ENCODE measurements at regions not wholly inside any gene's neighbourhood (a gene's known extent, or its start where the extent isn't known, plus 50 kb on each side); places are given as distances from the start of the nearest gene placed in this dataset.

DNA sequence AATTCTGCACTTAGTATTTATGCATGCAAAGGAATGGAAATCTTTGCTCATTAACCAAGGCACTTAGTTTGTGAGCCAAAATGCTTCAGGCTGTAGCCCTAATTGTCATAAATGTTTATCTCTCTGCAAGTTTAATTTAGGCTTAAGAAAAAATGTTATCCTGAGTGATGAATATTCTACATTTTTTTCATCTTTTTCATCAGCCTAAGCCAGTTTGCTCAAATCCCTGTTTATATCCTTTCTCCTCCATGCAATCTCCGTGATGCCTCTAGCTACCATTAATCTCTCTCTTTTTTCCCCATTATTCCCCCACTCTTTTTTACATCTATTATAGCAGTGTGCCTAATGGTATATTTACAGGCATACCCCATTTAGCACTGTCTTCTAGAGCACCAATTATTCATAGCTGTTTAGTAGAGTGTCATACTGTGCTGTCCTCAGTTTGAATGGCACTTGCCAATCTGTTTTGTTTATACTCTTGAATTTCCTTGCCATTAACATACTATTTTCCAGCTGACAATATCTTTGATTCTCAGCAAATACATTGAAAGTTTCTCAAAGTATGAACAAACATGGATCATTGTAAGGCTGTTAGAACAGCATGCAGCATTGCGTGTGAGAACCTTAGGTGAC lies 1457.0 kb downstream of the MAT2B start:
- no peak for DNase-seq (ENCODE audit: low spot score)
- in situ Hi-C loops (cut with MboI; ENCODE audit: low pct_unique_long_range_greater_than_20kb, low sequenced_read_pairs, unreplicated experiment) = no loop called here

DNA sequence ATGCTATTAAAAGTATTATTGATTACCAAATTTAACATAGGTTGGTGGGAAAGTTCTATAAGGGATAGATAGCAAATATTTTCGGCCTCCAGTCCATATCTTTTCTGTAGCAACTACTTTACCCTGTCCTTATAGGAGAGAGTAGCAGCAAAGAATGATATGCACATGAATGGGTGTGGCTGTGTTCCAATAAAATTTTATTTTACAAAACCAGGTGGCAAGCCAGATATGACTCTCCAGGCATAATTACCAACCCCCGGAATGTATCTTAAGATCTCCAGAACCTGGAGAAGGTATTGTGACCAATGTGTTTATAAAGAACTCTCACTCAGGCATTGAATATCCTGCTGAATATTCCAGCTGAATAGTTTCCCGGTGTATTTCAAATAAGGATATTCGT lies 1461.2 kb downstream of the MAT2B start:
- no peak for DNase-seq (ENCODE audit: low spot score)
- in situ Hi-C loops (cut with MboI; ENCODE audit: low pct_unique_long_range_greater_than_20kb, low sequenced_read_pairs, unreplicated experiment) = no loop called here
- TF ChIP-seq, protein P1, sequence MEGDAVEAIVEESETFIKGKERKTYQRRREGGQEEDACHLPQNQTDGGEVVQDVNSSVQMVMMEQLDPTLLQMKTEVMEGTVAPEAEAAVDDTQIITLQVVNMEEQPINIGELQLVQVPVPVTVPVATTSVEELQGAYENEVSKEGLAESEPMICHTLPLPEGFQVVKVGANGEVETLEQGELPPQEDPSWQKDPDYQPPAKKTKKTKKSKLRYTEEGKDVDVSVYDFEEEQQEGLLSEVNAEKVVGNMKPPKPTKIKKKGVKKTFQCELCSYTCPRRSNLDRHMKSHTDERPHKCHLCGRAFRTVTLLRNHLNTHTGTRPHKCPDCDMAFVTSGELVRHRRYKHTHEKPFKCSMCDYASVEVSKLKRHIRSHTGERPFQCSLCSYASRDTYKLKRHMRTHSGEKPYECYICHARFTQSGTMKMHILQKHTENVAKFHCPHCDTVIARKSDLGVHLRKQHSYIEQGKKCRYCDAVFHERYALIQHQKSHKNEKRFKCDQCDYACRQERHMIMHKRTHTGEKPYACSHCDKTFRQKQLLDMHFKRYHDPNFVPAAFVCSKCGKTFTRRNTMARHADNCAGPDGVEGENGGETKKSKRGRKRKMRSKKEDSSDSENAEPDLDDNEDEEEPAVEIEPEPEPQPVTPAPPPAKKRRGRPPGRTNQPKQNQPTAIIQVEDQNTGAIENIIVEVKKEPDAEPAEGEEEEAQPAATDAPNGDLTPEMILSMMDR (IDR thresholded peaks at IDR 0.05; ENCODE audit: extremely low read depth, insufficient read depth, missing control alignments) = no peak

More for the DNA sequence above, 1457.0 kb downstream of the MAT2B start:
- TF ChIP-seq, protein P1 (IDR thresholded peaks at IDR 0.05; ENCODE audit: extremely low read depth, insufficient read depth, missing control alignments) = no peak

DNA sequence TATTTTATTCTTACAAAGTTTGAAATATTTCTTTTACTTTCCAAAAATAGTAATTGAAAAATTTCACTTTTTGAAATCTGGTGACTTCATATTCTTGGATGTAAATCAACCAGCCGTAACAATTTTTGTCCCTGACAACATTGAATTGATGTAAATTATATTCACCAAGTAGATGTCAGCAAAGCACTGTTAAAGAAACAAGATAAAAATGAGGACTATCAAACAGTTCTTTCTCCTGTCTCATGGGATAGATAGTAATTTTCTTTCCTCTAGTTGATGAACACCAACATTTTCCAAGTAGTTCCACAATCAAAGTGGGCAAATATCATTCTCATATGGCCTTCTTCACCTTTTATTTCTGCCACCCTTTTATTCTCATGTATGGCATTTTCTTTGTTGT lies 1461.9 kb downstream of the MAT2B start:
- TF ChIP-seq, protein P1 (IDR thresholded peaks at IDR 0.05; ENCODE audit: extremely low read depth, insufficient read depth, missing control alignments) = no peak
- DNase-seq (ENCODE audit: low spot score) = no peak
- in situ Hi-C loops (cut with MboI; ENCODE audit: low pct_unique_long_range_greater_than_20kb, low sequenced_read_pairs, unreplicated experiment) = no loop called here

DNA sequence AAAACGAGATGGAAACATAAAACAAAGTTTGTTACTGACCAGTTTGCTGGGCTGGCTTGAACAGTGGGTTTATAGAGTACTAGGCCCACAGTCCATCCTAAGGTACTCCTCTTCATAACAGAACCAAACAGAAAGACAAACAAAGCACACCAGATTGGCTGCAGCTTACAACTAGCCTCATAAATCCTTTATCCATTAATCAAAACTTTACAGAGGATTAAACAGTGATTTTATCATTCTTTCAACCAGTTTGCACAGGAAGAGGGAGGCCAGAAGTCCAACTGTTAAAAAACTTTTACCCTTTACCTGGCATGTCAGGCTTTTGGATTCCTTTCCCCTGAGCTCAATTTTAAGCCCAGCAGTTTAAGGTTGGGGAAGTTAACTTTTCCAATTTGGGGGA lies 1467.6 kb downstream of the MAT2B start:
- in situ Hi-C loops (cut with MboI; ENCODE audit: low pct_unique_long_range_greater_than_20kb, low sequenced_read_pairs, unreplicated experiment) = no loop called here
- no peak for DNase-seq (ENCODE audit: low spot score)

DNA sequence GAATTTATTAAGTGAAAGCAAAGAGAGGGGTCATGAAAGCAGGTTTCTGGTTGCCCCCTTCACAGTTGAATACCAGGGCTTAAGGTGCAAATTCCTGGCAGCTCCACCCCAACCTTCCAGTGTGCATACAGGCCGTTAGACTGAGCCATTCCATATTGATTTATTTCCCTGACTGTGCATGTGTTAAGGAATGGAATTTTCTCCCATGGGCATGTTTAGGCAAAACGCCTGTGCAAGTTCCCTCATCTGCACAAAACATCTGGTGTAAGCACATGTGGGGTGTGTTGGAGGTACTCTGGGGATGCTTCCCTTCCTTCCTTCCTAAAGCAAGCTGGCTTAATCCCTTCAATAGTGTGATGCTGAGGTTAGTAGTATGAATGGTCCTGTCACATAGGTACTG lies 1470.6 kb downstream of the MAT2B start:
- no peak for DNase-seq (ENCODE audit: low spot score)
- TF ChIP-seq, protein P1 (IDR thresholded peaks at IDR 0.05; ENCODE audit: extremely low read depth, insufficient read depth, missing control alignments) = no peak
- in situ Hi-C loops (cut with MboI; ENCODE audit: low pct_unique_long_range_greater_than_20kb, low sequenced_read_pairs, unreplicated experiment) = no loop called here

More for the DNA sequence above, 1467.6 kb downstream of the MAT2B start:
- TF ChIP-seq, protein P1 (IDR thresholded peaks at IDR 0.05; ENCODE audit: extremely low read depth, insufficient read depth, missing control alignments) = no peak

DNA sequence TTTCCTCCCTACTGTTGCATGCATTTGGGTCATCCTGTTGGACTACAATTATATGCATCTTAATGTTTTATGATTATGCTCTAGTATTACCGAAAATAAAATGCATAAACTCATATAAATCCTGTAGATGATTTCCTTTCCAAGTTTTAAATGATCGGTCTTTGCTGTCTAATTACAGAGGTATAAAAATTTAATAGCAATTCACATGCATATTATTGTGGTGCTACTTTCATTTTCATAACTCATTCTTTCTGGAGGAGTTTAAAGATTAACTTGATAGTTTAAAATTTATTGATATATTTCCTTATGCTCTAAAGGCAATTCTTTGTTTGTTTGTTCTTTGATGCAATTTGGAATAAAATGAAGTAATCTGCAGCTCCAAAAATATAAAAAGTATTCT lies 1475.1 kb downstream of the MAT2B start:
- DNase-seq (ENCODE audit: low spot score) = no peak
- in situ Hi-C loops (cut with MboI; ENCODE audit: low pct_unique_long_range_greater_than_20kb, low sequenced_read_pairs, unreplicated experiment) = no loop called here

More for the DNA sequence above, 1475.1 kb downstream of the MAT2B start:
- TF ChIP-seq, protein P1 (IDR thresholded peaks at IDR 0.05; ENCODE audit: extremely low read depth, insufficient read depth, missing control alignments) = no peak
